Gastroesophageal sphincter (tissue), 4 donors: ENCODE measurements at regions not wholly inside any gene's neighbourhood (a gene's known extent, or its start where the extent isn't known, plus 50 kb on each side); places are given as distances from the start of the nearest gene placed in this dataset.

Source experiments
- ATAC-seq: fragments of 150-250 bp; one replicate; pipeline ENCODE4 v1.9.1; 2016; ENCODE audit warnings: mild to moderate bottlenecking, moderate library complexity
- H3K27ac ChIP-seq, 4 donors: fragments of 200-600 bp; sonication (generic) in 3 of 4; 1 replicate in 3 of 4; 2 replicates in 1 of 4; pipeline ENCODE4 v1.5.1; 2016 to 2019
- H3K27me3 ChIP-seq: fragments of 200-600 bp; sonication (generic); one replicate; pipeline ENCODE4 v1.5.1; 2019
- H3K36me3 ChIP-seq, 2 donors: fragments of 200-600 bp; sonication (generic); one replicate each; pipeline ENCODE4 v1.5.1; 2019; ENCODE audit warnings: control low read depth in 1 of 2
- H3K4me1 ChIP-seq, 3 donors: fragments of 200-600 bp; sonication (generic); 1 replicate in 2 of 3; 2 replicates in 1 of 3; pipeline ENCODE4 v1.5.1; 2016 to 2019; ENCODE audit warnings: control low read depth in 2 of 3
- H3K4me3 ChIP-seq, 2 donors: fragments of 200-600 bp; sonication (generic); one replicate each; pipeline ENCODE4 v1.5.1; 2019; ENCODE audit warnings: mild to moderate bottlenecking in 1 of 2, moderate library complexity in 1 of 2
- H3K9me3 ChIP-seq, 3 donors: fragments of 200-600 bp; sonication (generic); one replicate each; pipeline ENCODE4 v1.5.1; 2017 to 2019; ENCODE audit warnings: control low read depth in 2 of 3
- CTCF ChIP-seq, 4 experiments: fragments of 200-600 bp in 2 of 4; fragments of 450-650 bp in 2 of 4; sonication (generic) in 1 of 4; IDR thresholded peaks; one replicate each; pipeline ENCODE4 v1.5.1; 2017 to 2019; ENCODE audit warnings: antibody characterized with exemption in 4 of 4, mild to moderate bottlenecking in 2 of 4, moderate library complexity in 2 of 4
- EP300 ChIP-seq: sonication (generic); formaldehyde crosslinking; IDR thresholded peaks from one replicate; pipeline ENCODE4 v1.6.1; 2017; ENCODE audit warnings: antibody characterized with exemption, mild to moderate bottlenecking
- POLR2A ChIP-seq, 2 donors: fragments of 450-650 bp; IDR thresholded peaks; one replicate each; pipeline ENCODE4 v1.6.1; 2017; ENCODE audit warnings: antibody characterized with exemption in 2 of 2, mild to moderate bottlenecking in 2 of 2, moderate library complexity in 1 of 2
- POLR2AphosphoS5 ChIP-seq: sonication (generic); formaldehyde crosslinking; IDR thresholded peaks from one replicate; pipeline ENCODE4 v1.6.1; 2017; ENCODE audit warnings: antibody characterized with exemption
- WGBS, 2 donors: methylation state at CpG; one replicate each; pipeline ENCODE4 v1.1.5; 2018; ENCODE audit warnings: low coverage in 1 of 2; 5-methylcytosine and 5-hydroxymethylcytosine counted together

- ATAC-seq = no peak
- Histone ChIP-seq H3K4me1 (no peaks in the 10 kb centered on the region), H3K27ac (no peak overlapping the region), H3K9me3 (no peaks in the 10 kb centered on the region), H3K36me3 (no peaks in the 10 kb centered on the region), H3K27me3 (no peaks in the 10 kb centered on the region), H3K4me3 (no peak overlapping the region)
- no peak for TF ChIP-seq CTCF (IDR thresholded peaks at IDR 0.05)
- no peak for TF ChIP-seq POLR2A (IDR thresholded peaks at IDR 0.05)
- TF ChIP-seq POLR2AphosphoS5 = no peak
- TF ChIP-seq EP300 = no peak
- WGBS, 2 donors = no CpG with 5 or more reads among the region's 1 CpG
These were observed 130.5 kb upstream of the SLC24A3 start for GRCh38 chr20:19081937-19082336.

DNA sequence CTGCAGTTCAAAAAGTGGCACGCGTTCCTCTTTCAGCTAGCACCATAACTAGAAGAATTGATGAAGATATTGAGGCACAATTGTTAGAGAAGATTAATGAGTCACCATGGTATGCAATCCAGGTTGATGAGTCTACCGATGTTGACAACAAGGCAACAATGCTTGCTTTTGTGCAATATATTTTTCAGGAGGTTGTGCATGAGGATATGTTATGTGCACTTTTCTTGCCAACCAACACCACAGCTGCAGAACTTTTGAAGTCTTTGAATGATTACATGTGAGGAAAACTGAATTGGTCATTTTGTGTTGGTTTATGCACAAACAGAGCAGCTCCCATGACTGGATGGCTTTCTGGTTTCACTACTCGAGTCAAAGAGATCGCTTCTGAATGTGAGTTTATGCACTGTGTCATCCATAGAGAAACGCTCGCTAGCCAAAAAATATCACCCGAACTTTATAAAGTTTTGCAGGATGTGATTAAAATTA is 129.3 kb upstream of the SLC24A3 start:
- Histone ChIP-seq H3K27ac (no peak overlapping the region), H3K27me3 (no peaks in the 10 kb centered on the region), H3K4me1 (no peaks in the 10 kb centered on the region), H3K9me3 (no peaks in the 10 kb centered on the region), H3K4me3 (no peak overlapping the region), H3K36me3 (no peaks in the 10 kb centered on the region)
- TF ChIP-seq EP300 = no peak
- 78 to 84% methylated on average over 8 of the region's 8 CpGs for WGBS, 2 donors
- ATAC-seq = no peak

GRCh38 chr20:19090332-19090731 is 122.1 kb upstream of the SLC24A3 start:
- Histone ChIP-seq H3K4me1 (no peaks in the 10 kb centered on the region), H3K4me3 (no peak overlapping the region), H3K27ac (no peak overlapping the region), H3K9me3 (no peaks in the 10 kb centered on the region), H3K36me3 (no peaks in the 10 kb centered on the region), H3K27me3 (no peaks in the 10 kb centered on the region)
- TF ChIP-seq EP300 (no peak), CTCF (IDR thresholded peaks at IDR 0.05) (no peak), POLR2A (IDR thresholded peaks at IDR 0.05) (no peak), POLR2AphosphoS5 (no peak)
- WGBS, 2 donors = 80 to 93% methylated on average over 1 to 3 of the region's 5 CpGs
- ATAC-seq = no peak

GRCh38 chr20:19094959-19095541 is 117.4 kb upstream of the SLC24A3 start:
- ATAC-seq = no peak
- TF ChIP-seq POLR2A (IDR thresholded peaks at IDR 0.05) (no peak), CTCF (IDR thresholded peaks at IDR 0.05) (no peak), POLR2AphosphoS5 (no peak), EP300 (no peak)
- H3K36me3 ChIP-seq = no peaks in the 10 kb centered on the region
- H3K4me1 ChIP-seq = no peaks in the 10 kb centered on the region
- H3K9me3 ChIP-seq = no peaks in the 10 kb centered on the region
- WGBS, 2 donors = 77 to 78% methylated on average over 3 to 4 of the region's 5 CpGs
- H3K4me3 ChIP-seq = no peak overlapping the region
- no peak overlapping the region for H3K27ac ChIP-seq
- H3K27me3 ChIP-seq = no peaks in the 10 kb centered on the region

DNA sequence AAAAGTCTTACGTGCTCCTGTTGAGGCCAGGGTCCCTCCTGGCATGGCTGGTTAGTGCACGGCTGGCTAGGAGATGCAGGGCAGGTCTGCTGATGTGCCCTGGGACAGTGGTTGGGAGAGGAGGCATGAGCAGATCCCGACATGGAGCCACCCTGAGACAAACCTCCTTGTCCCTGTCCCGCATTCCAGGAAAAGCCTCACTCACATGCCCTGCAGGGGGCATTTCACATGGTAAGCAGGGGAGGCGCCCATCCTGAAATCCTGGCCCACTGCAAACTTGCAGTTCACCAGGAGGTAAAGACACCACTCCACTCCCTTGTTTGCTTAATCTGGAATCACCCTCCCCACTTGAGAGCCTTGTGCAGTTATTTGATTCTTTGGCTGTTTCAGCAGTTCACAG is 116.7 kb upstream of the SLC24A3 start:
- Histone ChIP-seq H3K27ac (no peak overlapping the region), H3K9me3 (no peaks in the 10 kb centered on the region), H3K4me1 (no peaks in the 10 kb centered on the region), H3K4me3 (no peak overlapping the region), H3K27me3 (no peaks in the 10 kb centered on the region), H3K36me3 (no peaks in the 10 kb centered on the region)
- no peak for ATAC-seq
- 60% methylated on average over 1 of the region's 5 CpGs; no CpG with 5 or more reads in 1 of the 2 donors for WGBS, 2 donors
- TF ChIP-seq POLR2A (IDR thresholded peaks at IDR 0.05) (no peak), POLR2AphosphoS5 (no peak), CTCF (IDR thresholded peaks at IDR 0.05) (no peak), EP300 (no peak)
